Suppressor macrophage treated with lipopolysaccharide for 1 hour (primary cell): ENCODE measurements at regions not wholly inside any gene's neighbourhood (a gene's known extent, or its start where the extent isn't known, plus 50 kb on each side); places are given as distances from the start of the nearest gene placed in this dataset.
A peak's percentile ranks its signal among the peaks of the same experiment; 100 is the strongest.
"Not testable (repeated sequence)": the region's sequence is repeated elsewhere in the genome, so short reads cannot be mapped to it uniquely, and the experiment has no call there.

Source experiments
- DNase-seq, 3 donors: peaks; one replicate each; pipeline ENCODE4 v3.0.0-alpha.2; 2020 to 2022

DNA sequence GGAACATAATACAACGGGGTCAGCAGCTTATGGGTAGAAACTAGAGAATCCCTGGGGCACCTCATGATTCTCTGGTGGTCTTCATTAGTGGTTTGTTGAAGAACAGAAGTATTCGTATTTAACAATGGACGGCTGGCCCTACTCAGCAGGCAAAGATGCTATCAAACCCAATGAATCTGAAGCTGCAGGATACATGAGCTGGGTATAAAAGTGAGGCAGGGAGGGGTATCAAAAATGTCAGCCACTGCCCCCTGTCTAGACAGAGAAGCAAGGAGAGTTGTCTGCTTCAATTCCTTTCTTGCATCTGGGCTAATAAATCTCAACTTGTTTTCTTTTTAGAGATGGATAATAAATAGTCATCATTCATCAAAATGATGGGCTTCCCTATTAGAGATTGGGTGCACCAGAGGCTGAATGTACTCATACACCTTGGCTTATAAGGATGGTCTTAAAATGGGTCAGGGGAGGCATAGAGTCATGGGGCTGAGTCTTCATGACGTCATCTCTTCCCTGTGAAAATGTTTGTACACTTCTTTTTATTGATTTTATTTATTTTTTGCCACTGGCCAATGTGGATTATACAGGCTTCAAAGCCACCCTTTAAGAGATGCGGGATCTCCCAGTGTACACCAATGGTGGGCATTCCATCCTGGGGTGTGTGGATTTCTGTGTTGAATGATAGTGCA lies 259.5 kb downstream of the SHOX start:
- DNase-seq: no peak

DNA sequence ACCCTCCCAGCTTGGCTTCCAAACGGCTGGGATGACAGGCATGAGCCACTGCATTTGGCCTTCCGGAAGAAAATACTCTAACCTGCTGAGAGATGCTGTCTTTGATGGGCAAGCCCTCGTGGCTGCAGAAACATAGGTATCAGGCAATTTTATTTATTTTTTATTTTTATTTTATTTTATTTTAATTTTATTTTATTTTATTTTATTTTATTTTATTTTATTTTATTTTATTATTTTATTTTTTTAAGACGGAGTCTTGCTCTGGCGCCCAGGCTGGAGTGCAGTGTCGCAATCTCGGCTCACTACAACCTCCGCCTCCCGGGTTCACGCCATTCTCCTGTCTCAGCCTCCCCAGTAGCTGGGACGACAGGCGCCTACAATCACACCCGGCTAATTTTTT lies 257.1 kb downstream of the SHOX start:
- DNase-seq: not testable (repeated sequence)

DNA sequence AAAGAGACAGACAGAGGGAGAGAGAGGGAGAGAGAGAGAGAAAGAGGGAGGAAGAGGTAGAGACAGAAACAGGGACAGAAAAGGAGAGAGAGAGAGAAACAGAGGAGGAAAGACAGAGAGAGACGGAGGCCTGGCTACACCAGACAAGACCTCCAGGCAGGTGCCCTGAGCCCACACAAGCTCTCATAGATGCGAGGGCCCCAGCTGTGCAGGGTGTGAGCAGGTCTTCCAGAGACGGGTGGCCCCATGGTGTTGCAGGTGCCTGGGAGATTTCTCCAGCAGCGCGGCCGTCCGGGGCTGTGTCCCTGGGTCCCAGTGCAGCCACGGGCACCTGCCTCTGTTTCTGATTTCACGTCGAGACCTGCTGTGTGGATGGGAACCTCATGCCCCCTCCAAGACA lies 253.0 kb downstream of the SHOX start:
- DNase-seq: no peak

DNA sequence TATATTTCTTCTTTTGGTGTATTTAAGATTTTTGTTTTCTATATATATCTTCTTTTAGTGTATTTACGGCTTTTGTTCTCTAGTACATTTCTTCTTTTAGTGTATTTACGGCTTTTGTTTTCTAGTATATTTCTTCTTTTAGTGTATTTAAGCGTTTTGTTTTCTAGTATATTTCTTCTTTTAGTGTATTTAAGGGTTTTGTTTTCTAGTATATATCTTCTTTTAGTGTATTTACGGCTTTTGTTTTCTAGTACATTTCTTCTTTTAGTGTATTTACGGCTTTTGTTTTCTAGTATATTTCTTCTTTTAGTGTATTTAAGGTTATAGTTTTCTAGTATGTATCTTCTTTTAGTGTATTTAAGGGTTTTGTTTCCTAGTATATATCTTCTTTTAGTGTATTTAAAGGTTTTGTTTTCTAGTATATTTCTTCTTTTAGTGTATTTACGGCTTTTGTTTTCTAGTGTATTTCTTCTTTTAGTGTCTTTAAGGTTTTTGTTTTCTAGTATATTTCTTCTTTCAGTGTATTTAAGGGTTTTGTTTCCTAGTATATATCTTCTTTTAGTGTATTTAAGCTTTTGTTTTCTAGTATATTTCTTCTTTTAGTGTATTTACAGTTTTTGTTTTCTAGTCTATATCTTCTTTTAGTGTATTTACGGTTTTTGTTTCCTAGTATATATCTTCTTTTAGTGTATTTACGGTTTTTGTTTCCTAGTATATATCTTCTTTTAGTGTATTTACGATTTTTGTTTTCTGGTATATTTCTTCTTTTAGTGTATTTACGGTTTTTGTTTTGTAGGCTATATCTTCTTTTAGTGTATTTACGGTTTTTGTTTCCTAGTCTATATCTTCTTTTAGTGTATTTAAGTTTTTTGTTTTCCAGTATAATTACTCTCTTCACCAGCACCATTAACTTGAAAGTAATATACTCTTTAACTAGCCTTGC lies 249.4 kb downstream of the SHOX start:
- peak in 1 of 3 donors; percentile 2 for DNase-seq

DNA sequence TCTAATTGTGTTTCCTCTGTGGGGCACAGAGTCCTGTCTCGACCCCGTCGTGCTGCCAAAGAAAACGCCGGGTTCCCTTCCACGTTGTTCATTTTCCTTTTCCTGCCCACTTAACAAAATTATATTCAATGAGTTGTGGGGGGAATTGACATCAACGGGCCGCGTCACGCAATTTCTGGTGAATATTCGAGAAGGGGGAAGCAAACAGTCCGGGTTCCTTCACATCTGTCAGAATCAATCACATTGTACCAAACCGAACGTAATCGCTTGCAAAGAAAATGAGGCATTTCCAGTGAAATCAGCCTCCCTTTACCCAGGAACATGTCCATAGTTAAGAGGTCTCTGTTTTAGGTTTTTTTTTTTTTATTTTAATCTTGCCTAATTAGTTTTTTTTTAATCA lies 243.5 kb downstream of the SHOX start:
- DNase-seq: no peak

DNA sequence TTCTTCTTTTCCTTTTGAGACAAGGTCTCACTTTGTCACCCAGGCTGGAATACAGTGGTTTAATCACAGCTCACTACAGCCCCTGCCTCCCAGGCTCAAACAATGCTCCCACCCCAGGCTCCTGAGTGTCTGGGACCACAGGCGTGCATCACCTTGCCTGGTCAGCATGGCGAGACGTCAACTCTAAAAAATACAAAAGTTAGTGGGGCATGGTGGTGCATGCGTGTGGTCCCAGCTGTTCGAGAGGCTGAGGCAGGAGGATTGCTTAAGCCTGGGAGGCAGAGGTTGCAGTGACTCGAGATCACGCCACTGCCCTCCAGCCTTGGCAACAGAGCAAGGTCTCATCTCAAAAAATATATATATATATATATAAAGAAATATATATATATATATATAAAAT lies 242.4 kb downstream of the SHOX start:
- no peak for DNase-seq

DNA sequence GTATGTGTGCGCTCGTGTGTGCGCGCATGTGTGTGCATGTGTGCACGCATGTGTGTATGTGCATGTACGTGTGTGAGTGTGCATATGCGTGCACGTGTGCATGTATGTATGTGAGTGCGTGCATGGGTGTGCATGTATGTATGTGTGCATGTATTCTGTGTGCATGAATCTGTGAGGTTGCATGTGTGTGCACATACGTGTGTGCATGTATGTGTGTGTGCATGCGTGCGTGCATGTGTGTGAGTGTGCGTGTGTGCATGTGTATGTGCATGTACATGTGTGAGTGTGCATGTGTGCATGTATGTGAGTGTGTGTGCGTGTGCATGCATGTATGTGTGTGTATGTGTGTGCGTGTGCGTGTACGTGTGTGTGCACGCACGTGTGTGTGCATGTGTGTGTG lies 241.5 kb downstream of the SHOX start:
- no peak for DNase-seq

DNA sequence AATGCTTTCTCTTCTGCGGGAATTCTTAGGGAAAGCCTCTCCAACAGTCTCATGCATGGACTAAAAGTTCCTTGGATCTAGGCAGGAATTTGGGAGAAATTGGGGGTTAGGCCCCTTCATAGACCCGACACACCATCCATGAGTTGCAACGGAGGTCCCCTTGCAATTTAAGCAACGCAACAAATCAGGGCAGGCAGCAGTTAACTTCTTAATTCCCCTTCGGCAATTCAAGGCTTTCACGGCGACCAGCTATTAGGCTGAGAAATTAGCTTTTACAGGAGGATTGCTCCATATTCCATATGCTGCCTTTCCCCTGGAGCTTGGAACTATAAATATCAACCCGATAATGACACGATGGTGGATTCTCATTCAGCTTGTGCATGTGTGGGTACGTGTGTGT lies 241.0 kb downstream of the SHOX start:
- DNase-seq: no peak

DNA sequence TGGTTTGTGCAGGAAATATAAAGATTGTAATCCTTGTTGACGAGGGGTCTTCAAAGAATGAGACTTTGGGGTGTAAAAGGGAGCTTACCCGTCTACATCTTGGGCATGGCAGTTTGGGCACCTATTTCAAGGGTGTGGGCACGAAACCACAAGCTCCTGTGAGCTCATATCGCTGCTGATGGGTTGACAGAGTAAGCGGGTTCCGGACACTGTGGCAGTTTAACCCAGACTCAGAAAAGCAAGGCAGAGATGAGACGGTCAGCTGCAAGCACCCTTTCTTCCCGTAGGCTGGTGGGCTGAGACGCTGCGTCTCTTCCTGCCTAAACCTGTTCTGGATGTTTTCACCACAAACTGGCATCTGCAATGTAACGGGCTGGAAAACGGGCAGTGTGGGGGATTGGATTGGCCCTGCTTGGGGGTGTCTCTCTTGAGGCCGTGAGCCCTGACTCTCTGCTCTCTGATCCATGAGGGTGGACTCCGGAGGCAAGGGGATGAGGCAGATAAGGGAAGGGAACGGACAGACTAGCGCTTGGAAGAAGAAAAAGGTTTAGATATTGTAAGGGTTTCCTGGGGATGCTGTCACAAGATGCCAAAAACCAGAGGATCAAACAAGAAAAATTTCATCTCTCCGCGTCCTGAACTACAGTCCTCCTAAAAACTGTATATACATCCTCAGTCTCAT lies 237.5 kb downstream of the SHOX start:
- DNase-seq: no peak

DNA sequence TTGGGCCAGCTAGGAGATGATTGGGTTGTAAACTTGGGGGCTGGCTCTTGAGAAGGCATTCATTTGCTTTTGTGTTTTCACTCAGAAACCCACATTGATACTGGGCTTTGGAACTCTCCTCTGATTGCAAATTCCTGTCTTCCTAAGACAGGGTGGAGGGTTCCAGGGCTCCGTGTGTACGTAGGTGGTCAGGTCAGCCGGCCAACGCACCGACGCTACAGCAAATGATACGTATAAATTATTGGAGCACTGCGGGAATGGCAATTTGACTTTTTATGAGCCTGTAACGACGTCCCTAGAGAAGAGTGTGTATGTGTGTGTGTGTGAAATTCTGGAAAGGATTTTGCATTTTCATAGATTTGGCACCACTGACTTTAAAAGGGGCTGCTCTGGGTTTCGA lies 236.9 kb downstream of the SHOX start:
- DNase-seq: no peak

DNA sequence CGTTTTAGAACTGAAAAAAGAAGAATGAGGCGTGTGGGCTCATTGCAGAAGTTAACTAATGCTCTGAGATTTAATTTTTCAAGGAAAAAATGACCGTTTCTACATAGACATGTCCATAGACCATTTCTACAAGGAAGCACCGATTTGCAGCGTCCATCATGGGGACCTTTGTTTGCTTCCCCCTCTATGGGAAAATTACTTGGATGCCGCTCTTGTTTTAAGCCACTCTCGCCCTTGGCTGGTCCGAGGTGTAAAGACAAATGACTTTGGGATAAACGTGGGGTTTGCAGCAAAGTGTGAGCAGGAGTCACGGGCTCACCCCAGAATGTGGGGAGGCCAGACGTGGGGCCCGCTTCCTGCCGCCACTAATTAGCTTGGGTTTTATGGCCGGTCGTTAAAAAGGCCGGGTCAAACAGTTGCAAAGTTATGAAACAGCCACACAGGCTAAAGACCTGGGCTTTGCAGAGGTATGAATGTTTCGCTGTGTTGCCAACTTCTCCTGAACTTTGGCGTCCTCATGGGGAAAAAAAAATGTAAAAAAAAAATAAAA lies 235.9 kb downstream of the SHOX start:
- peak in 1 of 3 donors; percentile 1 for DNase-seq

DNA sequence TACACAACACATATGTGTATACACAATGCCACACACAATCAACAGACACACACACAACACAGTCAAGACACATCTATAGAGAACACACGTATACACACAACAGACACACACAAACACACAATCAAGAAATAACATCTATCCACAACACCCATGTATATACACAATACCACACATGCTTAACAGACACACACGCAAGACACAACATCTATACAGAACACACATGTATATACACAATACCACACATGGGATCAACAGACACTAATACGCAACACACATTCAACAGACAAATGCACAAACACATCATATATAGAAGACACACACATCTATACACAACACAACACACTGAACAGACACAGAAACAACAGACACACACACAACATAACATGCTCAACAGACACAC lies 234.8 kb downstream of the SHOX start:
- no peak for DNase-seq

DNA sequence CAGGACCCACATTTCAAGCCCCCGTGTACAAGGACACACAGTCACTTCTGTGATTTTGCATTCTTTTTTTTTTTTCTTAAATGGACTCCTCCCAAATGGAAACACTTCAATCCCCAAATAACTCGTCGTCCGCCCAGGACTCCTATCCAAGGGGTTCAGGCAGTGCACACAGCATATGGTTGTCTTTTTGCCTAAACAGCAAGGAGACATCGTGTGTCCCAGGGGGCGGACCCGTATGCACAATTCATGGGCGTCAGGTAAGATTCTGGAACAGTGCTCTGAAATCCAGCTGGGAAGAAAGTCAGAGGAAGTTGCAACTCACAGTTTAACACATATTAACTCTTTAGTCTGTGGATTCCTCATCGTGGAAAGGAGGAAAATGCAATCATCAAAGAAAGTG lies 231.3 kb downstream of the SHOX start:
- DNase-seq: no peak

DNA sequence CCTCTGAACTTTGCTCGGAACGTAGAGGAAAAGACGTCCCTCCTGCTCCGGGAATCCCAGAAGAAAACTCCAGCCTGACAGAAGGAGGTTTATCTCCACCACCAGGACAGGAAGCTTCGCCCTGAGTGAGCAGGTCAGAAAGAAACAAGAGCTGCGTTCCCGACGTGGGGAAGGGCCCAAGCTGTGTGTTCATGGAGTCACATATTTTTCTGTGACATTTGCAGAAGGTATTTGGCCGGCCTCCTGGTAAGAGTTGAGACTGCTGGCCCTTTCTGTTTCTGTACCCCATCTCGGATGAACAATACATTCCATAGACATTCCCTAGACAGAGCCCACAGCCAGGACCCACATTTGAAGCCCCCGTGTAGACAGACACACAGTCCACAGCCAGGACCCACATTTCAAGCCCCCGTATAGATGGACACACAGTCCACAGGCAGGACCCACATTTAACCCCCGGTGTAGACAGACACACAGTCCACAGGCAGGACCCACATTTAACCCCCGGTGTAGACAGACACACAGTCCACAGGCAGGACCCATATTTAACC lies 230.8 kb downstream of the SHOX start:
- no peak for DNase-seq

DNA sequence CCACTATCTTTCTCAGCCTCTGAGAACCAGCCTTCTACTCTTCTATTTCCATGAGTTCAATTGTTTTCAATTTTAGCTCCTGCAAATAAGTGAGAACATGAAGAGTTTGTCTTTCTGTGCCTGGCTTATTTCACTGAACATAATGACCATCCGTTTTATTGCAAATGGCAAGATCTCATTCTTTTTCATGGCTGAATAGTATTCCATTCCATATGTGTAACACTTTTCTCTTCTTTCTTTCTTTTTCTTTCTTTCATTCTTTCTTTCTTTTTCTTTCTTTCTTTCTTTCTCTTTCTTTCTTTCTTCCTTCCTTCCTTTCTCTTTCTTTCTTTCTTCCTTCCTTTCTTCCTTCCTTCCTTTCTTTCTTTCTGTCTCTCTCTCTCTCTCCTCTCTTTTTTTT lies 228.7 kb downstream of the SHOX start:
- no peak for DNase-seq

DNA sequence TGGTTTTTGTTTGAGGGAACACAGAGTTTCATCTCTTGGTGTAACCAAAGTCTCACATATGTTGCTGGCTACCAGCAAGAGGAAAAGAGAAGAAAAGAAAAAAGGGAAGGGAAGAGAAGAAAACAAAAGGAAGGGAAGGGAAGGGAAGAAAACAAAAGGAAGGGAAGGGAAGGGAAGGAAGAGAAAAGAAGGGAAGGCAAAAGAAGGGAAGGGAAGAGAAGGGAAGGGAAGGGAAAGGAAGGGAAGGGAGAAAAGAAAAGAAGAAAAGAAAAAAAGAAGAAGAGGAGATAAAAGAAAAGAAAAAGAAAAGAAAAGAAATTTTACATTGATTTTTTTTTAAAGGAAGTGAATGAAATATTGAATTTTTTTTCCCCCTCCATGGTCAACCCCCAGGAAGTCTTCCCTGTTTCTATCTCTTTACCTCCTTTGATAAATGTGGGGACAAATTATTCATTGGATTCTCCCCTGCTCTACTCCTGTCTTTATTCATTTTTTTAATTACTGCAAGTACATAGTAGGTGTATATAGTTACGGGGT lies 228.0 kb downstream of the SHOX start:
- DNase-seq: no peak

DNA sequence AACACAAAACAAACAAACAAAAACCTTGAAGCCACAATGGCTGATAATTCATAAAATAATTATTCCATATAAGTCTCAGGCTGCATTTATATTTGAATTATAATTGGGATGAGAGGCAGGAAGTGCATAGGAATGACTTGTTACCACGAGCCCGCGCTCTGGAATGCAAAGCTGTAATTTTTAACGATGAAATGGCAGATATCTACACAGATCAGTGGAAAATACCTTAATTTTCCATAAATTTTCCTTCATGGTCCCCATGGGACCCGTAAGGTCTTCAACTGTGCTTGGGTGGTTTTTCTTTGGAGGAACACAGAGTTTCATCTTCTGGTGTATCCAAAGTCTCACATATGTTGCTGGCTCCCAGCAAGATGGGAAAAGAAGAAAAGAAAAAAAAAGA lies 226.8 kb downstream of the SHOX start:
- DNase-seq: no peak

DNA sequence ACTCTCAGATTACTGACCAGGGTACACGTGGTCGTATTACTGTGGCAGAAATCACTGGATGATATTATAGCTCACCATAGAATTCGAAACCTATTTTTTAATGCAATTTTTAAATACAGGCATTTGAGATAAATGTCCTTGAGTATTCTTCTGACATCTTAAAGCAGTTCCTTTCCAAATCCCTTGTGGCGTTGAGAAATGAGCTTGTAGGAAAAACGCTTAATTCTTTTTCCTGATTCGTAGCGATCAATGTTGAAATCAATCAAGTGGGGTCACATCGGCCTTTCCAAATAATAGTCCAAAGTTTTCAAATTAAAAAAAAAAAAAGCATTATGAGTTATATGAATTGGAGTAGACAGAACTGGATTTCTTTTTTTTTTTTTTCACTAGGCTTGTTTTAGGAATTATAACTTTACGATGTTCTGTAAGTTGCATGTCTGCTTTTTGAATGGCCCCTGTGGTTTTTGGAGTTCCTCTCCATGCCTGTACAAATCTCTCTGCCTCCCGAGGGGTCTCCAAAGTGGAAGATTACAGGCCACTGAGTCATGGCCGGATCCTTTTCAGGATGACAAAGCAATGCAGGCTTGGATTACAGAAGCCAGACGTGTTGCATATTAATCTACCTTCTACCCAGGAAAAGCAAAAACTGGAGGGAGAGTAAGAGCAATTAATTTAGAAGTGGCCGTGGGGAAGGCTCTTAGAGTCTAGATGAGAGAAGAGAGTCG lies 226.1 kb downstream of the SHOX start:
- DNase-seq: no peak

DNA sequence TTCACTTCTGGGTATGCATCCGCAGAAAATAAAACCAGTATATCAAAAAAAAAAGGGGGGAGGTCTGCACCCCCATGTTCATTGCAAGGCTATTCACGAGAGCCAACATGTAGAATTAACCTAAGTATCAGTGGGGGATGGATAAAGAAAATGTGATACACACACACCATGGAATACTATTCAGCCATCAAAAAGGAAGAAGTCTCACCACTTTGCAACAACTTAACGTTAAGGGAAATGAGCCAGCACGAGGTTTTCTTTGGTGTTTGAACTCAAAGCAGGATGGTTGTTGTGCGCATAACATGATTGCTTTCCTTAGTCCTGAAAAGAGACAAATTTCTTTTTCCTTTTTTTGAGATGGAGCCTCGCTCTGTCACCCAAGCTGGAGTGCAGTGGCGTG lies 222.7 kb downstream of the SHOX start:
- DNase-seq: no peak

DNA sequence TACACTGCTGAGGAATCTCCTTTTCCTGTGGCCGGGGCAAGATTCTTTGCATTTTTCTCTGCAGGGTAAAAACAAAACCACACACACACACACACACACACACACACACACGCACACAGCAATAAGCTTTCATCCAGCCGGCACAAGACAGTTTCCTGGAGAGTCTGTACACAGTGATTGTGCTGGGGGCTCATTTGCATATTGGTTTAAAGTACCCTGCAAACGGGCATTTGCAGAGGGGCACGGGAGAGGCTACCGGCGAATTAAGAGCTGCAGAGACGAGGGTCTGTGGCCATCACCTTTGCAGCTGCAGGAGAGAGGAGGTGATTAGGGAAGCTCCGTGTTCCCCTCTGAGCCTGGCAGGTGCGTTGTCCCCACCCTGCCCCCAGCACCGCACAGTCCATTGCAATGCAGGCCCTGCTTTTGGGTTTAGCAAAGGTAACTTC lies 219.9 kb downstream of the SHOX start:
- DNase-seq: no peak

DNA sequence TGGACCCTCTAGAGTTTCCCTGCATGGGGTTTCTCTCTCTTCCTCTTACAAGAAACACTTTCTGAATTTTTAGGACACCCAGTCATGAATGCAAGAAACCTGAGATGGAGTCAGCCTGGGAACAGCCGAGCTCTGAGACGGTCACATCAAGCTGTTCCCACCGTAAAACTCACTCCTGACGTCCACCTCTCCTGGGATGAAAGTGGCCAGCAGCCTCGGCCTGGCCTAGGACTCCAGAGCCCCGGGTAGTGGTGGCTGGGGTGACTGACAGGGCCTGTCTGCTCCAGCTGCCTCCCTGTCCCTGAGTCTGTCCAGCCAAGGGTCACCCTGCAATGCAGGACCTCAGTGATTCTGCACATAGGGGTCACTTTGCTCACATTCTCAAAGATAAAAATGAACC lies 217.8 kb downstream of the SHOX start:
- no peak for DNase-seq

DNA sequence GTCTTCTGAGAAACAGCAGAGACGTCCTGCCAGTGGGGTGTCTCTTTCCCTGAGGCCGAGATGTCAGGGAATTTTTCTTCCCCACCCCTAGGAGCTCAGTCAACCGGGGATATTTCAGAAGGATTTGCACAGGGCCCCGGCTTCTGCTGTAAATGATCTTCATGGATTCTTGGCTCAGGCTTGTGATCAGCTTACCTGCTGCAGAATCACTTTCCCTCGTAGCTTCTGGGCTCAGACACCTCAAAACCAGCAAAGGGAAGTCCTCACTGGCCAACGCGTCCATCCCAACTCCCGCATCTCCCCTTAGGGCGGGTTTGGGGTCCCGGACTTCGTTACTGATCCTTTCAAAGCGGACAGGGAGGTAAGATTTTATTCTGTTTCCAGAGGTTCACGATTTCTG lies 212.7 kb downstream of the SHOX start:
- no peak for DNase-seq
